Large intestine (tissue), 3 donors: ENCODE measurements at regions not wholly inside any gene's neighbourhood (a gene's known extent, or its start where the extent isn't known, plus 50 kb on each side); places are given as distances from the start of the nearest gene placed in this dataset.
A peak's percentile ranks its signal among the peaks of the same experiment; 100 is the strongest.

Experiments used
- DNase-seq, 2 donors: peaks; one replicate each; pipeline versions ENCODE4 v3.0.0 to v3.0.0-alpha.2; 2013
- H3K27ac ChIP-seq: one replicate; pipeline ENCODE4 v1.5.1; 2013; ENCODE audit warnings: low read length
- H3K27me3 ChIP-seq: 2 replicates; pipeline ENCODE4 v1.6.1; 2013; ENCODE audit warnings: low read length; ENCODE audit not compliant: control insufficient read depth, insufficient read depth
- H3K36me3 ChIP-seq: 2 replicates; pipeline ENCODE4 v1.6.1; 2013; ENCODE audit warnings: low read length; ENCODE audit not compliant: control insufficient read depth, insufficient read depth
- H3K4me1 ChIP-seq: one replicate; pipeline ENCODE4 v1.6.1; 2013; ENCODE audit warnings: low read length; ENCODE audit not compliant: control insufficient read depth, insufficient read depth
- H3K4me3 ChIP-seq: one replicate; pipeline ENCODE4 v1.5.1; 2013; ENCODE audit warnings: low read length
- H3K9me3 ChIP-seq: one replicate; pipeline ENCODE4 v1.6.1; 2013; ENCODE audit warnings: mild to moderate bottlenecking, low read depth, low read length, moderate library complexity; ENCODE audit not compliant: control insufficient read depth
- WGBS: methylation state at CpG from one replicate; pipeline ENCODE4 v1.1.5; 2013; ENCODE audit warnings: low lambda C conversion rate; ENCODE audit not compliant: insufficient coverage; 5-methylcytosine and 5-hydroxymethylcytosine counted together

DNA sequence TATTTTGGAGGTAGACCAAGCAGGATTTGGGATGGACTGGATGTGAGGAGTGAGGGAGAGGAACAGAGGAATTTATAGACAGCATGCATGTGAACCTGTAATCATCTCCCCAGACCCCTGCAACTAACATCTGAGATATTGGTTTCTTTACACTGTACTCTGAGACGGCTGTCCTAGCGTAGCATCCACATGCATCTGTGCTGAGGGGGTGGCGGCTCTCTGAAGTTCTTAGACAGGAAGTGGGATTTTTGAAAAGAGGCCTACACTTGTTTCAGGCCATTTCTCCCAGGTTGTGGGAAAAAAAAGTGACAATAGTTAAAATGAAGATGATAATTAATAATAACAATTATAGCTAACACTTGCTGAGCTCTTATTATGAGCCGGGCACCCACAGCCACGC, 150.2 kb upstream of the GATA6 start:
- Histone ChIP-seq H3K27me3 (no peaks in the 10 kb centered on the region), H3K27ac (peak overlapping the region; percentile 87), H3K4me3 (no peak overlapping the region), H3K36me3 (no peaks in the 10 kb centered on the region), H3K9me3 (peaks cover 3% of the 10 kb centered on the region), H3K4me1 (peaks cover 49% of the 10 kb centered on the region)
- WGBS = no CpG with 5 or more reads among the region's 5 CpGs
- DNase-seq = peak in 1 of 2 donors; percentile 43

DNA sequence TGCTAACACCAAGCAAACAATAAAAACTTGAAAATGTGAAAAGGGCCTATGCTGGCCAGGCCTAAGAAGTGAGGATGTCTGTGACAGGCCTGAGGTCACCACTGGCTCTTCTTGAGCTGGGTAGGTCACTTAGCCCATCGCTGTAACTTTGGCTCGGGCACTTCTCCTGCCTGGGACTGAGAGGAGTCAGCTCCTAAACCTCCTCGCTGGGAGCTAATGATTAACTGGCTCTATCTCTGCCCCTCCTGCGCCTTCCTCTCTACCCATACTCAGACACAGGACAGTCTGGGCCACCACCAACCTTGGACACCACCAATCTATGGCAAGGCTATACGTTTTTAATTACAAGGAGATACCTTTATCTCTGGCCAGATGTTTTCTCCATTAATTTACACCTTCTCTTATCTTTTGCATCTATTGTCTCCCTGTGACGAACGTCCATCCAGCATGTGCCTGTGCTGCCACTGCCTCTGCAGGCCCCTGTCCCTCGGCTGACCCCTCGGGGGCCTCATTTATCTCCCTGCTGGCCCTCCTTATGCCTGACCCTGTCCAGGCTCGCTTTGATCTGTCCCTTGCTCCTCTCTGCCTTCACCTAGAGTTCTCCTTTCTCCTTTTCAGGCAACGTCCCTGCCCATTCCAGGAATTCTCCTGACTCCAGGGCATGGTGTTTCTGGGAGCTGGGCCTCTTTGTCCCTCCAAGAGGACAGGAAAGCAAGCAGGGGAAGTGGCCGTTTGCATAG, 149.1 kb upstream of the GATA6 start:
- Histone ChIP-seq H3K36me3 (no peaks in the 10 kb centered on the region), H3K9me3 (peaks cover 3% of the 10 kb centered on the region), H3K27me3 (no peaks in the 10 kb centered on the region), H3K4me1 (peaks cover 49% of the 10 kb centered on the region), H3K4me3 (no peak overlapping the region), H3K27ac (peak overlapping the region; percentile 87)
- 0% methylated on average over 1 of the region's 12 CpGs for WGBS
- DNase-seq = peak; percentile 64 to 87

DNA sequence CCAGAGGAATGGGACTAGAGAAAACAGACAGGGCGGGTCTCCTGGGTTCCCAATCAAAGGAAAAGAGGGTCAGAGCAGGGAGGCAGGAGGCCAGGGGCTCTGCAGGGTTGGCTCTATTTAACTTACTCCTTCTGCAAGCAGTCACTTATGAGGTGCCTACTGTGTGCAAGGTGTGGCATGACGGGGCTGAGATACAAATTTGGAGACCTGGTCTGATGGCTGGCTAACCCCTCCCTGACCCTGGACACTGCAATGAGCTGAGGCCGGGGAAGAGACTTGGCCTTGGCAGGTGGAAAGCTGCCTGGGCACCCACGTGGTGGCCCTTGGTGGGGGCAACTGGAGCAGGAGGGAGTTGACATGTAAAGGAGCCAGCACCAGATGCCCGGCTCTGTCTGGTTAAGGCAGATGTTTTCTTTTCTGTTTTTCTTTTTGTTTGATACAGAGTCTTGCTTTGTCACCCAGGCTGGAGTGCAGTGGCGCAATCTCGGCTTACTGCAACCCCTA, 148.5 kb upstream of the GATA6 start:
- peaks cover 3% of the 10 kb centered on the region for H3K9me3 ChIP-seq
- H3K4me1 ChIP-seq = peaks cover 49% of the 10 kb centered on the region
- WGBS = no CpG with 5 or more reads among the region's 7 CpGs
- H3K27ac ChIP-seq = peak overlapping the region; percentile 87
- no peak for DNase-seq
- H3K36me3 ChIP-seq = no peaks in the 10 kb centered on the region
- no peak overlapping the region for H3K4me3 ChIP-seq
- no peaks in the 10 kb centered on the region for H3K27me3 ChIP-seq

DNA sequence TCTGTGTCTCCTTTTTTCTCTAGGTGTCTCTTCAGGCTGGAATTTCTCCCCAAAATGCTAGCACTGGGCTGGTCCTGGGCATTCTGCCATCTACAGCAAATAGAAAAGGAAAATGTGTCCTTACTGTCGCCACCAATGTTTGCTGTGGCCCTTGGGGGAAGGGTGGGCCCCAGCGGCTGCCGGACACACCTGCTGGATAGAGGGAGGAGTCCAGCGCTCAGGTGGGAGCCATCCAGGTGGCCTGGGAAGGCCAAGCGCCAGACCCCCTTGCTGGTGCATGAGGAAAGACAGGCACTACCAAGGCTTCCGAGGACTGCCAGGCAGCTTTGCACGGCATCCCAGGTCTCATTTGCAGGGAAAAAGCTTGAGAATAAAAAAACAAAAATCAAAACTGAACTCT, 147.7 kb upstream of the GATA6 start:
- H3K36me3 ChIP-seq = no peaks in the 10 kb centered on the region
- DNase-seq = peak in 1 of 2 donors; percentile 60
- no peaks in the 10 kb centered on the region for H3K9me3 ChIP-seq
- H3K4me3 ChIP-seq = no peak overlapping the region
- peak overlapping the region; percentile 87 for H3K27ac ChIP-seq
- no peaks in the 10 kb centered on the region for H3K27me3 ChIP-seq
- 4% methylated on average over 3 of the region's 7 CpGs for WGBS
- H3K4me1 ChIP-seq = peaks cover 57% of the 10 kb centered on the region

DNA sequence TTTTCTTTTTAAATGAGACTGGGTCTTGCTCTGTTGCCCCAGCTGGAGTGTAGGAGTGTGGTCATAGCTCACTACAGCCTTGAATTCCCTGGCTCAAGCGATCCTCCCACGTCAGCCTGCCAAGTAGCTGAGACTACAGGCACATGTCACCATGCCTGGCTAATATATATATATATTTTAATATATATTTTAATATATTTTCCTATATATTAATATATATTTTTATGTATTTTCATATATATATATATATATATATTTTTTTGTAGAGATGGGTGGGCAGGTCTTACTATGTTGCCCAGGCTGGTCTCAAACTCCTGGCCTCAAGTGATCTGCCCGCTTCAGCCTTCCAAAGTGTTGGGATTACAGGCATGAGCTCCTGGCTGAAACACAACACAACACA, 144.5 kb upstream of the GATA6 start:
- no CpG with 5 or more reads among the region's 3 CpGs for WGBS
- H3K27ac ChIP-seq = no peak overlapping the region
- no peaks in the 10 kb centered on the region for H3K36me3 ChIP-seq
- peaks cover 39% of the 10 kb centered on the region for H3K4me1 ChIP-seq
- no peaks in the 10 kb centered on the region for H3K9me3 ChIP-seq
- H3K4me3 ChIP-seq = no peak overlapping the region
- no peak for DNase-seq
- no peaks in the 10 kb centered on the region for H3K27me3 ChIP-seq

DNA sequence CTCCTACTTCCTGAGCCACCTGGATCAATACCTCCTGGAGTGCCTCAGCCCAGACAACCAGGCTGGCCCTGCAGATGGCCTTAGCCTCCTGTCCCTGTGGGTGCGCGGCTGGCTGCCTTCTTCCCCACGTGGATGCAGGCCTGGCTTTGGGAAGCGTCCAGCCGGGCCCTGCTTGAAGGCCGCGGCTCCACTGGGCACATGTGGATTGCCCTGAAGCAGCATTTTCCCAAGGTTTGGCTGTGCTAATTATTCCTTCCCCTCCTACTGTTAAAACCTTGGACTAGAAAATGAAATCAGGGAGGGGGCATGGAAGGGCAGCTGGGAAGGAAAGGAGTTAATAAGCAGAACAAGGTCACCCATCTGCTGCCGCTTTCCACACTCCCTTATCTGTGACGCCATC, 143.0 kb upstream of the GATA6 start:
- Histone ChIP-seq H3K9me3 (no peaks in the 10 kb centered on the region), H3K27ac (no peak overlapping the region), H3K4me1 (peaks cover 25% of the 10 kb centered on the region), H3K36me3 (no peaks in the 10 kb centered on the region), H3K27me3 (no peaks in the 10 kb centered on the region), H3K4me3 (no peak overlapping the region)
- no CpG with 5 or more reads among the region's 9 CpGs for WGBS
- DNase-seq = no peak

DNA sequence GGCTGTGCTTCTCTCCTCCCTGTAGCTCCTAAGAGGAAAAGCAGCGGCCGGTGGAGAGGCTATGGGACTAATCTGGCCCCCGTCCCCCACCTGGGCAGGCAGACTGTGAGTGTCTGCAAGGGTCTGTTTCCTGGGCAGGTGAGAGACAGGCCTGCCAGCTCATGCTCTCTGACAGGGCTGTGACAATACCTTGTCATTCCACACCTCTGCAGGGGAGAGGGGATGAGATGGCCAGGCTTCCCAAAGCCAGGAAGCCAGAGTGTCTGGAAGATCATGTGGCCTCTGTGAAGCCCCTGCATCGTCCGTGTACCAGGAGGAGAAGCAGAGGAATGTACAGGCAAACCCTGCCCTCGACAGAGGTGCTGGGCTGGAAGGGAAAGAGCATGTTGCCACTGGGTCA, 142.5 kb upstream of the GATA6 start:
- WGBS = no CpG with 5 or more reads among the region's 6 CpGs
- peak in 1 of 2 donors; percentile 43 for DNase-seq
- peaks cover 23% of the 10 kb centered on the region for H3K4me1 ChIP-seq
- H3K36me3 ChIP-seq = no peaks in the 10 kb centered on the region
- no peaks in the 10 kb centered on the region for H3K9me3 ChIP-seq
- H3K27ac ChIP-seq = peak overlapping the region; percentile 10
- no peaks in the 10 kb centered on the region for H3K27me3 ChIP-seq
- H3K4me3 ChIP-seq = no peak overlapping the region

DNA sequence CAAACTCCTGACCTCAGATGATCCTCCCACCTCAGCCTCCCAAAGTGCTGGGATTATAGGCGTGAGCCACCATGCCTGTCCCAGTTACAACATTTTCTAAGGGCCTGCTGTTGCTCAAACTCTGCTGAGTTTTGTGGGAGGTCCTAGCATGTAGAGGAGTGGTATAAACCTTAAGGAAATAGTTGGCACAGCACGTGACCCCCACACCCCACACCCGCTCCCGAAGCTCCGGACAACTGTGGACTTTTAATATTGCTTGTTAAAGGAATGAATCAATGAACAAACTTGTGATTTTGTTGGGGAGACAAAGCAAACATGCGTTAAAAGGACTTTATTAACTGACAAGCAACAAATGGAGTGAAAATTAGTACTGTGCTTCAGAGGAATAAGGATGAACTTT, 137.8 kb upstream of the GATA6 start:
- H3K27me3 ChIP-seq = no peaks in the 10 kb centered on the region
- H3K4me3 ChIP-seq = no peak overlapping the region
- peak overlapping the region; percentile 79 for H3K27ac ChIP-seq
- H3K4me1 ChIP-seq = peaks cover 20% of the 10 kb centered on the region
- H3K36me3 ChIP-seq = no peaks in the 10 kb centered on the region
- no peaks in the 10 kb centered on the region for H3K9me3 ChIP-seq
- WGBS = 18% methylated on average over 3 of the region's 6 CpGs
- peak; percentile 67 to 85 for DNase-seq

DNA sequence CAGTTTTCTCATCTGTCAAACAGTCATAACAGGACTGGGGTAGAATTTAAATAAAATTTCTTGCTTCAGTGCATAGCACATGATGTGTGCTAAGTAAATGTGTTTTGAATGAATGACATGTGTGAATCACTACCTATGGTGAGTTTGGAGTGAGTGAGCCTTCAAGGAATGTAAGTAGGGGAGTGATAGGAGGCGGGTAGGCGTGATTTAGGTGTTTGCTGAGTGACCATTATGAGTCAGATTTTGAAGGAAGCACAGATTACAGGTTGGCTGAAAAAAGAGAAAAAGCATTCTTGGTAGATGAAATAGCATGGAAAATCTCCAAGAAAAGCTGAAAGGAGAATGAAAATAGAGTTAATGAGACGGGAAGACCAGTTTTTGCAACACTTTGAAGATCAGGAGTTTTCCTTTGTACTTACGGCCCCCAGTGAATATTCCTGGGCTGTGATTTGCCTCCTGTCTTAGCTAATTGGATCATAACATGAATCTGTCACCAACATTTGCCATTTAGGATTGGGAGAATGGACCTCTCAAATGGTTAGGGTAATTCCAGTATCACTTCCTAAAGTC, 136.9 kb upstream of the GATA6 start:
- no peaks in the 10 kb centered on the region for H3K36me3 ChIP-seq
- WGBS = 73% methylated on average over 3 of the region's 4 CpGs
- peaks cover 13% of the 10 kb centered on the region for H3K4me1 ChIP-seq
- no peak overlapping the region for H3K4me3 ChIP-seq
- no peaks in the 10 kb centered on the region for H3K27me3 ChIP-seq
- DNase-seq = peak in 1 of 2 donors; percentile 61
- H3K9me3 ChIP-seq = no peaks in the 10 kb centered on the region
- peak overlapping the region; percentile 79 for H3K27ac ChIP-seq

DNA sequence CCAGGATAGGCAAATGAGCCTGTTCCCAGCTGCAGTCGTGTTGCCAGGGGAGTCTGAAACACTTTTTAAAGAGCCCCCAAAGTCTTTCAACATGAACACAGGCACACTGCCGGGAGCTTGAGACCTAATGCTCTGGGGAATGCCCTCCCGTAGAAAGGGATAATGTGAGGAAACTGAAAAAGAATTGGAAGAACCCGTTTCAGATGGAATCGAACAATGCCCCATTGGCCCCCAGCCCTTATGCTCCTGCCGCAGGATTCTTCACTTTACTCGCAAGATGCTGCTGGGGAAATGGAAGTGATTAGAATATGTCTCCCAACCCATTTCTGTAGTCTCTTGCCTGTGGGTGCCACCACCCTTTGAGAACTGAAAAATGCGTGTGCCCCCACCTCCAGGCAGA, 136.3 kb upstream of the GATA6 start:
- H3K9me3 ChIP-seq = no peaks in the 10 kb centered on the region
- H3K36me3 ChIP-seq = no peaks in the 10 kb centered on the region
- H3K4me1 ChIP-seq = peaks cover 13% of the 10 kb centered on the region
- DNase-seq = no peak
- no peaks in the 10 kb centered on the region for H3K27me3 ChIP-seq
- no CpG with 5 or more reads among the region's 8 CpGs for WGBS
- no peak overlapping the region for H3K4me3 ChIP-seq
- H3K27ac ChIP-seq = no peak overlapping the region
